Testis (tissue), 2 donors: ENCODE measurements at regions not wholly inside any gene's neighbourhood (a gene's known extent, or its start where the extent isn't known, plus 50 kb on each side); places are given as distances from the start of the nearest gene placed in this dataset.

ENCODE experiments used
- POLR2A ChIP-seq: fragments of 450-650 bp; IDR thresholded peaks from one replicate; pipeline ENCODE4 v1.6.1; 2017; ENCODE audit warnings: antibody characterized with exemption, mild to moderate bottlenecking, moderate library complexity
- TF ChIP-seq, protein P1 (sequence below), 3 experiments: fragments of 450-650 bp in 2 of 3; fragments of 200-600 bp in 1 of 3; sonication (generic) in 1 of 3; IDR thresholded peaks; one replicate each; pipeline ENCODE4 v1.5.1; 2016 to 2019; ENCODE audit warnings: antibody characterized with exemption in 3 of 3, mild to moderate bottlenecking in 2 of 3, moderate library complexity in 1 of 3

DNA sequence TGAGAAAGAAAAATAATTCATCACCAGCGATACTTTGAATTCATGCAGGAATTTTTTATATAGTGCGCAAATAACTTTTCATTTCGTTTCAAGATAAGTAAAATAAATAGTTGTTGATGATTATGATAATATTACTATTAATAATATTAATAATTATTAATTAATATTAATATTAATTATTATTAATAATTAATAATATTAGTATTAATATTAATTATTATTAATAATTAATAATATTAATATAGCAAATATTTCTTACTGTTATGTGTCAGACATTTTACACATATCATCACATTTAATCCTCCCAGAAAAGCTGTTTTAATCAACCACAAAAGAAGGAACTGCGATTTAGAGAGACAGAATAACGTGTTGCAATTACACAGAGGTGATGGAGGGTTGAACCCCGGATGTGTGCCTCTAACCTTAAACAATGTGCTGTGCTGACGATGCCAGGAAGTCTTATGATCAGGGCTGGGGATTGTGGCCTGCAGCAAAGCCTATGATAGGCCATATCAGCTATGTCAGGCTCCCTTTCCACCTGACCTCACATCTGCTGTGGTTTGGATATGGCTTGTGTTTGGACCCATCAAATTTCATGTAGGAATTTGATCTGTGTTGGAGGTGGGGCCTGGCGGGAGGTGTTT is 263.5 kb upstream of the NR2F2 start:
- TF ChIP-seq, protein P1, sequence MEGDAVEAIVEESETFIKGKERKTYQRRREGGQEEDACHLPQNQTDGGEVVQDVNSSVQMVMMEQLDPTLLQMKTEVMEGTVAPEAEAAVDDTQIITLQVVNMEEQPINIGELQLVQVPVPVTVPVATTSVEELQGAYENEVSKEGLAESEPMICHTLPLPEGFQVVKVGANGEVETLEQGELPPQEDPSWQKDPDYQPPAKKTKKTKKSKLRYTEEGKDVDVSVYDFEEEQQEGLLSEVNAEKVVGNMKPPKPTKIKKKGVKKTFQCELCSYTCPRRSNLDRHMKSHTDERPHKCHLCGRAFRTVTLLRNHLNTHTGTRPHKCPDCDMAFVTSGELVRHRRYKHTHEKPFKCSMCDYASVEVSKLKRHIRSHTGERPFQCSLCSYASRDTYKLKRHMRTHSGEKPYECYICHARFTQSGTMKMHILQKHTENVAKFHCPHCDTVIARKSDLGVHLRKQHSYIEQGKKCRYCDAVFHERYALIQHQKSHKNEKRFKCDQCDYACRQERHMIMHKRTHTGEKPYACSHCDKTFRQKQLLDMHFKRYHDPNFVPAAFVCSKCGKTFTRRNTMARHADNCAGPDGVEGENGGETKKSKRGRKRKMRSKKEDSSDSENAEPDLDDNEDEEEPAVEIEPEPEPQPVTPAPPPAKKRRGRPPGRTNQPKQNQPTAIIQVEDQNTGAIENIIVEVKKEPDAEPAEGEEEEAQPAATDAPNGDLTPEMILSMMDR (IDR thresholded peaks at IDR 0.05), result no peak
- TF ChIP-seq POLR2A, result no peak
